AG10803 (cell line): ENCODE measurements at regions not wholly inside any gene's neighbourhood (a gene's known extent, or its start where the extent isn't known, plus 50 kb on each side); places are given as distances from the start of the nearest gene placed in this dataset.

Experiments used
- DNase-seq: peaks from one replicate; pipeline ENCODE4 v3.0.0; 2010; ENCODE audit warnings: low read depth
- H3K4me3 ChIP-seq: 2 replicates; pipeline ENCODE4 v1.5.1; 2011; ENCODE audit warnings: mild to moderate bottlenecking, low read length, control low read depth
- TF ChIP-seq, protein P1 (sequence below): conservative IDR thresholded peaks from 2 replicates; pipeline ENCODE4 v1.5.1; 2011; ENCODE audit warnings: mild to moderate bottlenecking, low read length, control low read depth, inconsistent platforms

DNA sequence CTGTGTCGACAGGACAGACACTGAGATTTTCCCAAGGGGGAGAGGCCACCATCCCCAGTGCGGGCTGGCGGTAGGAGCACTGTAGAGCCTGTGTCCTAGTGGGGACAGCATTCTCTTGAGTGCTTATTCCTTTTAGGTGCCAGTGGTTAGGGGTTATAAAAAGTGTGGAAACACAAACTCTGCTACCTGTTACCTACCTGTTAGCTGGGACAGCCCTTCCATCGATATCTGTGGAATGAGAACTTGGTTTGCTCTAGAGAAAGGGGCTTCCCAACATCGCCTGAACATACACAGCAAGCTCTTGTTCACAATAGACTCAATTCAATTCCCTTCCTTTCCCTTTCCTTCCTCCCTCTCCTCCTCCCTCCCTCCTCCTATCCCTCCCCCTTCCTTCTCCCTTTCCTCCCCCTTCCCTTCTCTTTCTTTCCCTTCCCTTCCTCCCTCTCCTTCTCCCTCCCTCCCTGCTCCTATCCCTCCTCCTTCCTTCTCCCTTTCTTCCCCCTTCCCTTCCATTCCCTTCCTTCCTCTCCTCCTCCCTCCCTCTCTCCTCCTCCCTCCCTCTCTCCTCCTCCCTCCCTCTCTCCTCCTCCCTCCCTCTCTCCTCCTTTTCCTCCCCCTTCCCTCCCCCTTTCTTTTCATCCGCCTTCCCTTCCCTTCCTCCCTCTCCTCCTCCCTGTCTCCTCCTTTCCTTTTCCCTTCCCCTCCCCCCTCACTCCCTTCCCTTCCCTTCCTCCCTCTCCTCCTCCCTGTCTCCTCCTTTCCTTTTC, 188.5 kb downstream of the URI1 start:
- TF ChIP-seq, protein P1, sequence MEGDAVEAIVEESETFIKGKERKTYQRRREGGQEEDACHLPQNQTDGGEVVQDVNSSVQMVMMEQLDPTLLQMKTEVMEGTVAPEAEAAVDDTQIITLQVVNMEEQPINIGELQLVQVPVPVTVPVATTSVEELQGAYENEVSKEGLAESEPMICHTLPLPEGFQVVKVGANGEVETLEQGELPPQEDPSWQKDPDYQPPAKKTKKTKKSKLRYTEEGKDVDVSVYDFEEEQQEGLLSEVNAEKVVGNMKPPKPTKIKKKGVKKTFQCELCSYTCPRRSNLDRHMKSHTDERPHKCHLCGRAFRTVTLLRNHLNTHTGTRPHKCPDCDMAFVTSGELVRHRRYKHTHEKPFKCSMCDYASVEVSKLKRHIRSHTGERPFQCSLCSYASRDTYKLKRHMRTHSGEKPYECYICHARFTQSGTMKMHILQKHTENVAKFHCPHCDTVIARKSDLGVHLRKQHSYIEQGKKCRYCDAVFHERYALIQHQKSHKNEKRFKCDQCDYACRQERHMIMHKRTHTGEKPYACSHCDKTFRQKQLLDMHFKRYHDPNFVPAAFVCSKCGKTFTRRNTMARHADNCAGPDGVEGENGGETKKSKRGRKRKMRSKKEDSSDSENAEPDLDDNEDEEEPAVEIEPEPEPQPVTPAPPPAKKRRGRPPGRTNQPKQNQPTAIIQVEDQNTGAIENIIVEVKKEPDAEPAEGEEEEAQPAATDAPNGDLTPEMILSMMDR, result no peak
- no peak overlapping the region for H3K4me3 ChIP-seq
- no peak for DNase-seq

DNA sequence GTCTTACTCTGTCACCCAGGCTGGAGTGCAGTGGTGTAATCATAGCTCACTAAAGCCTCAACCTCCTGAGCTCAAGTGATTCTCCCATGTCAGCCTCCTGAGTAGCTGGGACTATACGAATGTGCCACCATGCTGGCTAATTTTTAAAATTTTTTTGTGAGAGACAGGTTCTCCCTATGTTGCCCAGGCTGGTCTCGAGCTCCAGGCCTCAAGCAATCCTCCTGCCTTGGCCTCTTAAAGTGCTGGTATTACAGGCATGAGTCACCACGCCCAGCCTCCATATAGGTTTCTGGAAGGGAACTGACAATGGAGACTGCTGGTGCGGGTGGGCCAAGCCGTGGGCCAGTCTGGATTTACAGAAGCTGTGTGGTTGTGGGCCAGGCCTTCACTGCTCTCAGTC, 189.2 kb downstream of the URI1 start:
- TF ChIP-seq, protein P1, result no peak
- no peak for DNase-seq
- no peak overlapping the region for H3K4me3 ChIP-seq

DNA sequence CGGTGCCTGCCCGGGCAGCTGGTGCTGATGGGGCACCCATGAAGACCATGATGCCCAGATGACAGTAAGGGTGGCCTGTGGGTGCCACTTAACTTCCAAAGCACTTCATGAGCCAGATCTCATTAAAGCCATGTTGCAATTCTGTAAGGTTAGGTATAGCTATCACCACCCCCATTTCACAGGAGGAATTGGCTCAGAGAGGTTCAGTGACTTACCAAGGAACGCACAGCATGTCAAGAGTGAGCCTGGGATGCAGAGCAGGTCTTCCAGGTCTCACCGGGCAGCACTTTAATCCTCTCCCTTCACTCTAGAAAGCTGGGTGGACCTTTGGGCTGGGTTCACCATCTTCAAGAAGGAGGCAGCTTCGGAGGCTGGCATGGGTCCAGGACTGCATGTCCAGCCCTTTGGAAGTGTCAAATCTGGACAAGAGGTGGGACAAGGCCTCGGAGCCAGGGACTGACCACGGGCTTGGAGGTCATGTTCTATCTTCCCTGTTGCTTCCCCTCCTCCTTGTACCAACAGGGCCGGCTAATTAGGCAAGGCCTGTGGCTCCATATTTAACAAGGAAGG, 189.8 kb downstream of the URI1 start:
- TF ChIP-seq, protein P1, result no peak
- DNase-seq, result no peak
- H3K4me3 ChIP-seq, result no peak overlapping the region

DNA sequence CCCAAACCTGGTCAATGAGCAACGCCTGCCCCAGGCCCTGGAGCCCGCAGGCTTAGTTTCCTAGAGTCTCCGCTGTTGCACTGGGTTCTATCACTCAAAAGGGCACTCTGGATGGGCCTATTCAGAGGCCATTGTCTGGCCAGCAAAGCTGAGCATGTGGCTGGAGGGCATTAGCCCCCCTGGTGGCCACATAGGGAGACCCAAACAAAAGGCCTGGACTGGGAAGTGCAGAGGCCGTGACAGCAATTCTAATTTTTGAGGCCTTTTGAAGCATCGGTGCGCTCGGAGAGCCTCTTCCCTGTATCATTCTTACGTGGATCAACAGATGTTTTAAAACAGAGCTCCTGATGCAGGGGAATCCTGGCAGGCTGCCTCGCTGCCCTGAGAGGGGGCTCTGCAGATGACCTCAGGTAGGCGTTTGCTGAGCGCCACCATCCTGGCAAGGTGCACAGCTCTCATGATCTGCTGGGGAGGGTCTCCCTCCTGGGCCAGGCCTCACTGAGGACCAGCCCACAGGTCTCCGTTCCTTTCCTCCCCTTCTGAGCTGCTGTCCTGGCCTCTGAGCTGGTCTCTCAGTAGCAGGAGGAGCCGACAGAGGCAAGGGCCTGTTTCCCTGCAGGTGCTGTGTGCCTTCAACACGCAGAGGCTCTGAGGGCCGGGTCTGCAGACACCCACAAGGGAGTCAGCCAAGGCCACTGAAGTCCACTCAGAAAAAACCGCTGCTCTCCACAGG, 190.5 kb downstream of the URI1 start:
- no peak for DNase-seq
- no peak overlapping the region for H3K4me3 ChIP-seq
- TF ChIP-seq, protein P1, result no peak

DNA sequence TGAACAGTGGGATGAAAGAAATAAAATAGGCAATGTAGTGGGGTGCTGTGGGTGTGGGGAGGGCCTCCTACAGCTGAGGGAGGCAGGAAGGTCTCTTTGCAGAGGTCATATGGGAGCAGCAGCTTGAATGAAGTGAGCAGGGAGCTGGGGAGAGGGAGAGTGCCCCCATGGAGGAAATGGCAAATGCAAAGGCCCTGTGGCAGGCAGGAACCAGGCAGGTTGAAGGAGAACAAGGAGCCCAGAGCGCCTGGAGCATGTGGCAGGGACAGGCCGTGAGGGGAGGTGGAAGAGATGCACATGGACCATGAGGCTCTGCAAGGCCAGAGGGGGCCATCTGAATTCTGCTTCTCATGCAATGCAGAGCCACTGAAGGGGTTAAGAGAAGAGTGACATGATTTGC, 191.8 kb downstream of the URI1 start:
- TF ChIP-seq, protein P1, result no peak
- H3K4me3 ChIP-seq, result no peak overlapping the region
- DNase-seq, result no peak

DNA sequence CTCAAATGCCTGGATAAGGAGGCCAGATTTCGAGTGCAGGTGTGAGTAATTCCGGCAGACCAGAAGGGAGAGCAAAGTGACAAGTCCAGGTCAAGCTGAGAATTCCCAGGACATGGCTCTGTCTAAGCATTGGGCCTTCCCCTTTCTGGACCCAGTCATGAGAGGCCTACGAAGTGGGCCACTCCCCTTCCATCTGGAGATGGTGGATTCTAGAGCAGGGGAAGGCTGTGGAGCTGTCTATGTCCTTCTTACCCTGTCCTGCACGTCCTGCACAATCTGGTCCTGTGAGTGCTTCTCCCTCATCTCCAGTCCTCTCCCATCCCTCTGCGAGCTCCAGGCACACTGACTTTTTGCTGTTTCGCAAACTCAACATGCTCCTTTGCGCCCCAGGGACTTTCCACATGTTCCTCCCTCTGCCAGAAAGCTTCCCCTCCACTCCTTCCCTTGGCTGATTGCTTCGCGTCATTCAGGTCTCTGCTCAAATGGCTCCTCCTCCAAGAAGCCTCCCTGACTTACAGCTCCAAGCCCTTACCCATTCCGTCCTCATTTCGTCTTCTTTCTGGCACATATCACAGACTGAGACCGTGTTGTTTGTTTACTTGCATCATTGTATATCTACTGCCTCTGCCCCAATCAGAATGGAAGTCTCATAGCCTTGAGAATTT, 193.2 kb downstream of the URI1 start:
- TF ChIP-seq, protein P1, result no peak
- no peak for DNase-seq
- no peak overlapping the region for H3K4me3 ChIP-seq
